HG03159 (cell line): ENCODE measurements at regions not wholly inside any gene's neighbourhood (a gene's known extent, or its start where the extent isn't known, plus 50 kb on each side); places are given as distances from the start of the nearest gene placed in this dataset.

Source experiments
- ATAC-seq: cut with Tn5 transposase; IDR thresholded peaks from one replicate; pipeline ENCODE4 v1.9.1; 2021; ENCODE audit warnings: mild to moderate bottlenecking, moderate library complexity; ENCODE audit not compliant: unreplicated experiment

DNA sequence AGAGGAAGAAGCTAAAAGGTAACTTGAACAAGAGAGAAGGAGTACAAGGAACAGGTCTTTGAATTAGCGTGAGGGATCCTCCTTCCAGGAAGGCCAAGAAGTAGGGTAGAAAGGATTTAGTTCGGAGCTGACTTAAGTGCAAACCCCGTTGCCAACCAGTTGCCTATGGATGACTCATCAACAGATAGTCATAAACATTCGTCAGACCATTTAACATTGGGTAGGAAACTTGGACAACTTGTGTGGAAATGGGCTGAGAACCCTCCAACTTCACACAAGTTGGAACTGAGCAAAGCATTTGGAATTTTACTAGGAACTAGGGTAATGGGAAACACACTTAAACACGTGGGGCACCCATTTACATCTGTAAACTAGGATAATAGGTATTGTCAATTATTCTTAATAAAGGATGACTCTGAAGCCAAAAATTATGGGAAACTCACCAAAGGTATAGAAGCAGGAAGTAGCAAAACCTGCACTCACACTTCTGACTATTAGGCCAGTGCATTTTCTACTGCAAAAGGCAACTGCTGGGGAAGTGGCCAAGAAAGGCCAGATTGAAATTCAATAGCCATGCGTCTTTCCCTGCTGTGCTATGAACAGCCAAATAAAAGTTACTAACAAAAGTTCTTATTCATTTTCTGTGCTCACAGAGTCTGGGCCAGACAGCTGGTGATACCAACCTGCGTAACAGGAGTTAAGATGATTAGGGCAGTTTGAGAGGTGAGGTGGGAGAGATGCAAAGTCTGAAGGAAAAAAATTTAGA, 174.5 kb upstream of the TMC3 start:
- ATAC-seq = no peak

DNA sequence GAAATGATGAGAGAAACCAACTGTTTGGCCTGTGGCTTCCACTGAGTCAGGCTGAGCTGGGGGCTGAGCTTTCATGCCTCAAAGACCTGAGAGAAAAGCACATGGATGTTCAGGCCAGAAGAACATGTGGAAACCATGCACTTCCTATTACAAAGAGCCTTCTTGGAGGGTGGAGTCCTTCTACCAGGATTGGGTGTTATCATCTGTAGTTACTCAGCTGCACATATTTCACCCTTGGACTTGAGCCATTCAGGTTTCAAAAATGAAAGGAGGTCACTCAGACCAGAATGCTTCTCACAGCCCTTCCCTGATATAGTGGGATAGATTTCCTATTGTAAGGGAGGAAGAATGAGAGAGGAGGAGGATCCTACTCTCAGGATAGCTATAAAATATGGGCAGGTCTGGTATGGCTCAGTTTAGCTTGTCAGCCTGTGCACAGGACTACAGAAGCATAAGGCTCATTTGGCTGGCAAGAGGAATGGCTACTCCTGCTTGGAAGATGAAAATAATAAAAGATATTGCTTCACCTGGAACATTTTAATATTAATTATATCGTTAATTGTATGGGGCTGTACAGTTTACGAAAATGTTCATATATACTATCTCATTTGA, 173.6 kb upstream of the TMC3 start:
- ATAC-seq = no peak

DNA sequence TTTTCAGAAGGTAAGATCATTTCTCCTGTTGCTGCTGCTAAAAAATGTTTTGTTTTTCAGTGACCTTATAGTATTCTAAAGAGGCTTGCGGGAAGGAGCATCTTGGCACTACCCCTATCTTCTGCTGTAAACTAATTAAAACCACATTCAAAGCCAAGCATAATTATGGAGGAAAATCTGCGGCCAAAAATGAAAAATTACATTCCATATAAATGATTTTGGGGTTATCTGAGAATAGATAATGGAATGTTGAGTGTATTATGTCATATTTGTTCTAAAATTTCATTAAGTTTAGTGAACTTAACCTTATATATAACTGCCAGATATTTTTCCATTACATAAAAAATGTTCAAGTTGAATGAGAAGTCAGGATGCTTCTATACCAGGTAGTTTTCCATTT, 170.4 kb upstream of the TMC3 start:
- no peak for ATAC-seq

DNA sequence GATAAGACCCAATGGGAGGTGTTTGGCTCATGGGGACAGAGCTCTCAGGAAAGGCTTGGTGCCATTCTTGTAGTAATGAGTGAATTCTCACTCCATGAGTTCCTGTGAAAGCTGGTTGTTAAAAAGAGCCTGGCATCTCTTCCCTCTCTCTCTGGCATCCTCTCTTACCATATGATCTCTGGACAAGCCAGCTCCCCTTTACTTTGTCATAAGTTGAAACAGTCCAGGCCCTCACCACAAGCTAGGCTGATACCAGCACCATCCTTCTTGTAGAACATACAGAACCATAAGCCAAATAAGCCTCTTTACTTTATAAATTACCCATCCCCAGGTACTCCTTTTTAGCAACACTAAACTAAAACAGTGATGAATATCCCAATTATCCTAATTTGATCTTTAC, 166.9 kb upstream of the TMC3 start:
- no peak for ATAC-seq

DNA sequence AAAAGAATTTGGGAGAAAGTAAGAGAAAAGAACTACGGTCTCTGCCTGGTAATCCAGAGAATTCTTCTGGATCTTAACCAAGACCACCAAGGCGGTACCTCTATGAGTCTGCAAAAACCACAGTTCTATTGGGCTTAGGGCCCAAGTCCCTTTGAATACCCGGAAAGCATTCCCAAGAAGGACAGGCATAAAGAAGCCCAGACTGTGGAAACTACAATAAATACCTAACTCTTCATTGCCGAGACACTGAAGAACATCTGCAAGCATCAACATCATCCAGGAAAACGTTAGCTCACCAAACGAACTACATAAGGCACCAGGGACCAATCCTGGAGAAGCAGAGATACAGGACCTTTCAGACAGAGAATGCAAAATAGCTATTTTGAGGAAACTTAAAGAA, 162.3 kb upstream of the TMC3 start:
- ATAC-seq = no peak

DNA sequence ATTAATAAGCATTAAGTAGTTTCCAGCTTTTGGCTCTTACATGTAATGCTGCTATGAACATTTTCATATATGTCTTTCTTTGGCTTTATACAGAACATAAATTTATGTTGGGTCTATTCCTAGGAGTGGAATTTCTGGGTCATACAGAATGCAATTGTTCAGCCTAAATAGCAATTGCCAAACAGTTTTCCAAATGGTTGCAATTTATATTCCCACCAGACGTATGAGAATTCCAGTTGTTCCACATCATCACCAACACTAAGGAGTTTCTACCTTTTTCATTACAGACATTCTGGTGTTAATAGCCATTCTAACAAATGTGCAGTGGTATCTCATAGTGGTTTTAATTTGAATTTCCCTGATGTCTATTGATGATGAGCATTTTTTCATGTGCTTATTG, 160.1 kb upstream of the TMC3 start:
- ATAC-seq = no peak

DNA sequence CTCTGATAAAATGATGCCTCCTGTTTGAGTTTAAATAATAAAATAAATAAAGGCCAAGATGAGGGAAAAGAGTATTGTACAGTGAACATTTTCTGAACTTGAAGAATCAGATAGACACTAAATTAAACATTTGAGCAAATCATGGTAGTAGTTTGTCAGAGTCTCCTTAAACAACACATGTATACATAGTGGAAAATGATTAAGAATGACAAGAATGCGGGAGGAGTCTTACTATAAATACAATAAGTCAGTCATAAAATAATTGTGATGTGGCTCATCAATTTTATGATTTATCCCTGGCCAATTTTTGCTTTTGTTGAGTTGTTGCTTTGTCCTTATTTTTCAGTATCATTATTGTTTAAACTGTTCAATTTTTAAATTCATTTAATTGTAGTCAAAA, 158.0 kb upstream of the TMC3 start:
- no peak for ATAC-seq

DNA sequence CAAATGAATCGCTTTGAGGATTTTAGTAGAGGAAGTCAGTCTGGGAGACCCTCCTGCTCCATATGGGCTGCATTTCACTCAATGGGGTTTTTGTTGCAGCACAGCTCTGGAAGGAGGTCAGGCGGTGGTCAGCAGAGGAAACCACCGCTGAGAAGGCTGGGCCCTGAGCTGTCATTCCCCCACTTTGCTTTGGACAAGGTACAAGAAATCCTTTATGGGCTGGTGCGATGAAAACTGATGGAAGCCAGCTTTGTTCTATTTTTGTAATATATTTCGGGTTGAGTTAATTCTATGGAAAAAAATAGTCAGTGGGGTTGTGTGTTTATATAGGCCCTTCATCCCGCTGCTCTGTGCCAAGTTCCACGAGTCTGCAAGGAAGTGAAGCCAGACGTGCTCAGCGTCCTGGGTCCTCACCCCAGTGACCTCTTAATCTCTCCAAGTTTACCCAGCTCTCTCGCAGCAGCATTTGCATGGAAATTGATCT, 157.1 kb upstream of the TMC3 start:
- ATAC-seq = no peak

DNA sequence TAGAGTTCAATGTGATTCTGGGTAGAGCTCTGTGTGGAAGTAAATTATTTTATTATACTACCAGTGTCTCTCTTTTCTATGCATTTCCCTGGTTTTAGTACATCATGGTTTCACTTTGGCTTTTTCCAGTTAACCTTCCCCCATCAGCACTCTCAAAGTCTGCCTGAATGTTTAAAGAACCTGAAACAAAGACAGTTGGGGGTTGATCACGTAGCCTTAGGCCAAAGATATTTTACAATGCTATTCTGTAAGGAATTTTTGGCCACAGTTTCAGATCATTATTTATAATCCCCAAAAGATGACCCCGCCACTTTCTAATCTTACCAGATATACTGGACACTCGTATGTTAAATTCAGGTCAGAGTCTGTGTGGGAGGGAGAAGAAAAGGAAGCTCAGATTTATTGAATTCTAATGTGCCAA, 156.3 kb upstream of the TMC3 start:
- ATAC-seq = no peak

DNA sequence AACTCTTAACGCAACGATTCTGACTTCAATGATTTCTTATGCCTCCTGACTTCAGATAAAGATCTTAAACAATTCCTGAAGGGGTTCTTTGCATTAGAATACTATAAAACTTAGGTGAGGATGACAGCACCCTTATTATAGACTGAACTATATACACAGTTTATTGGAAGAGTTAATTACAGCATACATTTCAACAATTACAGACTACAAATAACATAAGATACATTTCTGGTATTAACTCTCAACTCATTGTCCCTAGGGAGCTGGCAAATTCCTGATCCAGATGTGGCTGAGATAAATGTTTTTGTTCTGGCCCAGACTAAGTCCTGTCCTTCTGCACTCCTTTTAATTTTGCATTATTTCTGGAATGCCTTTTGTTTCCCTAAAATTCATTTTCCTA, 155.5 kb upstream of the TMC3 start:
- ATAC-seq = no peak

DNA sequence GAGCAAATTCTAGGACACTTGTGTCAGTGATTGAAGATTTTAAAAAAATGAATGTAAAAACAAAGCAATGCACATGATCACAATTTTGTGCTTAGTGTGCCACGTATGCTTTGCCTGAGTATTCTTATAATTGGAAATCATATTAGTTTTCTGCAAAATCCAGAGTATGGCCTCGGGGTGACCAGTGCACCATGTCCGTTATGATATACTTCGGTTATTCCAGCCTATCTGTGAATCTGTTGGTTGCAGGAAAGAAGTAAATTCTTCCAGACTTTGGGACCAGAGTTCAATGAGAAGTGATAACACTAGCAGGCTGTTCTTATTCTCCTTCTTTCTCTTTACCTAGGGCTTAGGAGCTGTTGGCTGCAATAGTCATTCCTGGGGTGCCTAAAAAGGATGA, 152.0 kb upstream of the TMC3 start:
- no peak for ATAC-seq

DNA sequence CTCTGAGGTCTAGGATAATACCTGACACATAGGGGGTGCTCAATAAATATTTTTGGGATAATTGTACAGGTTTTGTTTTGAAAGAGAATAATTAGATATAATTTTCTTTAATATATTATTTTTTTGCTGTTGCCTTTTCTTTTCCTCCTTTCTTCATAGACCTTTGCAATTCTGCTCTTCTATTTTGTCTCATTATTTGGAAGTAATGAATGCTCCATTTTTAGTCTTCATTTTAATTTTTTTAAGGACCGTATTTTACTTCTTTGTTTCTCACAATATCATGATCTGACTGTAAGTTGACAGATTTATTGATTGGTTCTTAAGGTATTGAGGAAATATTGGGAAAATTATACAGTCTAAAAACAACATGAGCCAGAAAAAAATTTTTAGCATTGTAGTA, 150.5 kb upstream of the TMC3 start:
- no peak for ATAC-seq

DNA sequence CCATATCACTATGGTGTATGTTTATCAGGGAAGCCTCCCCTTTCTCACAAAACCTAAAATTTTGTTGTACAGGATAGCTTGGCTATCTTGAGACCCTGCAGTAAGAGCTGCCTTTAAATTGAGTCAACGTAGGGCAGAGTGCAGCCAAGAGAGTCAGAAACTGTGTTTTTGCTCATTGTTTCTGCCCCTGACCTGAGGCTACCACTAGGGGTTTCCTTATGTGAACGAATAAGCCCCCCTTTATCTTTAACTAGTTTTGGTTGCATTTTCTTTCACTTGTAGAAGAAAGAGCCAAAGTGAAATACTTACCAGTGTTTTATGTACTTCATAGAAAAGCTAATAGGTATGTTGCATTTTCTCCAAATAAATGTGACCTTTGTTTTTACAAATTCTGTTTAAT, 149.9 kb upstream of the TMC3 start:
- ATAC-seq = no peak

DNA sequence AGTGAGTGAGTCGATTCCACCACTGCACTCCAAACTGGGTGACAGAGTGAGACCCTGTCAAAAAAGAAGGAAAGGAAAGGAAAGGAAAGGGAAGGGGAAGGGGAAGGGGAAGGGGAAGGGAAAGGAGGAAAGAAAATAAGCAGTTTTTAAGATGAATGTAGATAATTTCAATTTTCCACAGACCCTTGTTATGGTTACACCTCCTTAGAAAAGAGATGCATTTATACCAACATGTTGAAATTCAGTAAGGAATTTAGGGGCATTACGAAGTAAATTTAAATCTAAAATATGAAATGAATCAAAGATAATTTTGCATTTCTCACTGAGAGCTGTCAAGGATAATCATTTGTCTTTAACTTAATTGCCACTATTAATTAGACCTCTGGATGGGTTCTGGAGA, 146.5 kb upstream of the TMC3 start:
- no peak for ATAC-seq

DNA sequence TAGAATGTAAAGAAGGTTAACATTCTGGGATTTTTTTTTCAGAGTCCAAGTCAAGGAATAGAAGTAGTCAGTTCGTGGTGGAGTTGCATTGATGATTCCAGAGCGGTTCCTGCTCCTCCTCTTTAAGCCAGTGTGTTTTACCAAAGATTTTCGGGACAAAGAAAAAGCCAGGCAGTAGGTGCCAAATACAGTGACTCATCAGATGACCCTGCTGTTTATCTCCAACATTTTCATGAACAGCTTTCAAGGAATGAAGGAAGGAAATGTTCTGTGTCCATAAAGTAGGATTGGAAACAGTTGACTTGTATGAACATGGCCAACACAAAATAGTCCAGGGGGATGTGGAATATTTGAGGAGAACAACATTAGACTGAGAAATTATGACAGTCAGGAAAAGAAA, 142.4 kb upstream of the TMC3 start:
- ATAC-seq = no peak

DNA sequence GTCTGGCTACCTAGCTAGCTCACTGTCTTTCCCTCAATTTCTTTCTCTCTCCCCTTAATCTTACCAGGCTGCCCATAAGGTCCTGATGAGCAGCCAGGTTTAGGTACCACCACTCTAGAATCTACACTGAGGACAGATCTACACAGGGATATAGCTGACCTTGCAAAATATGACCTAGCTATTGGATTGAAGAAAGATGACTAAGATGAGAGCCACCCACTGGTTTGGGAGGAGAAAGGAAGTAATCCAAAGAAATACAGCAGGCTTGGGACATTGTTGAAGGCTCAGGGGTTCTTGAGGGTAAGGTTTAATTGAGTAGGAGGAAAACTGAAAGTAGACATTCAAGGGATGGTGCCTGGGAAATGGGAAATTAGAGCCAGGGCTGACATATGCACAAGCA, 142.0 kb upstream of the TMC3 start:
- no peak for ATAC-seq

DNA sequence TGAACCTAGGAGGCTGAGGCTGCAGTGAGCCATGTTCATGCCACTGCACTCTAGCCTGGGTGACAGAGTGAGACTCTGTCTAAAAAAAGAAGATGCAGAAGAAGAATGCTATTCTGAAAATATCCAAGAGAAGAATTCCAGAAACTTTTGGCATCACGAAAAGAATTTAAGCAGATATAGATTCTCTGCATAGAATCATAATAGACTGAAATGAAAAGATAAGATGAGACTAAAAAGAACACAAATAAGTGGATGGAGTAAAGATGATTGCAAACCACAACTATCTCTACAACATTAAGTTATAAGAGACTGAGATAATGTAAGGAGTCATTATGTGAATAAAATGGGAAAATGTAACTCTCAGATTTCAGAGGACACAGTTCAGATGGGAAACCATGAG, 140.7 kb upstream of the TMC3 start:
- ATAC-seq = no peak

DNA sequence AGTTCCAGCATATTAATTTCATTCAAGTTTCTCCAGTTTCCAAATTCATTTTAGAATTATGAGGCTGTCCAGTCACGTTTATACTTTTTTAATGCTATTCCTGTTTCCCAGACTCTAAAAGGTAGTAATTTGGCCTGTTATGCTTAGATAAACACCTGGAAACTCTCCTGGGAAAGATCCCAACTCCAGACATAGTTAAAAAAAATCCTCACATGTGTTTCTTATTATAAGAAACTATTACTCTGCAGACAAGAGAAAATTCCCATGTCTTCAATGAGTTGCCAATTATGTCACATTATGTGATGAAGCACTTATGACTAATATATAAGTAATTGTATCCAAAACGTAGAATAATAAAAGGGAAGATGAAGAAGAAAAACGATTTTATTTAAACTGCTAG, 137.1 kb upstream of the TMC3 start:
- ATAC-seq = no peak

DNA sequence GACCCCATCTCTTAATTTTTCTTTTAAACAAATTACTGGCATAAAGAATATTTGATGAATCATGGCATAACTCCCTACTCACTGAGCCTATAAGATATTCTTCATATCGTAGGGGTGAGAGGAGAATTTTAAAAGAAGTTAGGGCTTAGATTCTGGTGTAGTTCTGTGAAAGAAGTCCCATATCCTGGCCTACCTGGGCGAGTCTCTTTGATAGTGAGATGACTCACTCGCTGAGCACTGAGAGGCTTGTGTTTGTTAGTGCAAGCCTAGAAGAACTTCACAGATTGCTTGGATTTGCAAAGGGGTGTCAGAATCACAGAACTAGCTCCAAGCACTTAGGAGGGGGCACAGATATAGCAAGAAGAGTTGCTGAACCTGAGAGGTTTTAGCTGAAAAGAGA, 133.8 kb upstream of the TMC3 start:
- no peak for ATAC-seq

DNA sequence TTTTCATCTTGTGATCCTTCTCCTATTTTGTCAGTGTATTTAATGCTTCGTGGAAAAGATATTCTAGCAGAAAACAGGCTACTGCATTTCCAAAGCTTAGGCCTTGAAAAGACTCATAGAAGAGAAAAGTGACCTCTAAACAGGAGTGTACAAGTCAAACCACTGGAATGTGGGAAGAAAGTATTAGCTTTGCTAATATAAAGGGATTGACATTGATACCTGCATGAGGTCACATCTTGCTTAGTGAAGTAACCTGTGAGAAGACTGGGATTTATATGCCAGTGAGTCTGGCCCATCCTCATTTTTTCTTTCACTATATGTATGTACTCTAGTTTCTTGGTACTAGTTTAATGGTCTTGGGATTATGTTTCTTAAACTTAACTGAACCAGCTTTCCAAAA, 132.9 kb upstream of the TMC3 start:
- no peak for ATAC-seq

DNA sequence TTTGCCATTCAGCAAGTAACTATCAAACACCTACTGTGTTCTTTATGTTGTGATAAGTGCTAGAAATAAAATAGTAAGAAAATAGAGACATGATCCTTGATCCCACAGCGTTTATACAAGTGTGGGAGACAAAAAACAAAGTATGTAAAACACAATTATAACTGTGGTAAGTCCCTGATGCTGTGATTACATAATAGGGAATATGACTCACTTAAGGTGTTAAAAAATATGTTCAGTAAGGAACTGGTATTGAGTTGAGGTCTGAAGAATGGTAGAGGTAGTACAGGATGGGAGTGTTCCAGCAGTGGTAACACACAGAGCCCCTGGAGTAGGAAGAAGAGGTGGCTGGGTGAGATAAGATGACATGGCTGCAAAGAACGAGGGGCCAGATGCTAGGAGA, 132.1 kb upstream of the TMC3 start:
- ATAC-seq = no peak

DNA sequence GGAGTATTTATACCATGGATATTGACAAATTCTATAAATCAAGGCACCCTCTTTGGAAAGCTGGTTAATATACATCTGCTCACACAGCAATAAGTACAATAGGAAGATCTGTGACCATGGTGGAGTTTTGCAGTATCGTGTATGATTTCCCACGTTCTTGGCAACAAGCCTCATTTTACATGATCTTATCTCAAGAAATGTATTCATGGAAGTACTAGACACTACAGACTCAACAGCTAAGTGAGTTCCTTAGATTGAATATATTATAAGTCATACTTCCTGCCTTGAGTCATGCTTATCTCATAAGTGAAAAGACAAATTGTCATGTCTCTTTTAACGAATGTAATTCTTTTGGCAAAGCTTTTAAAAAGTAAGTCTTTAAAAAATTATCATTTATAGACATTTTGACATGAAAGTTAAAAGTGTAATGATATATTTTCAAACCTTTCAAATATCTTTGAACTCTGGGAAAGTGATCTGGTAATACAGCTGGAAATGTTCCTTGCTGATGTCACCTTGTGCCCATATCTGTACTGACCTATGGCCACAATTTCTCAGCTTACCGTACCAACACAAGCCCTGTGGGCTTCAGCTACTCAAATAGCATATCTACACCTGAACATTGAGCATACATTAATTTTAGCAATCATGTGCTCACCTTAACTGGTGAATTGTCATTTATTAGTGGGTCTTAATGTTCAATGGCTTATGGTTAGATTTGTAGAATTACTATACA, 130.3 kb upstream of the TMC3 start:
- ATAC-seq = no peak
